Loucy (cell line): ENCODE measurements at regions not wholly inside any gene's neighbourhood (a gene's known extent, or its start where the extent isn't known, plus 50 kb on each side); places are given as distances from the start of the nearest gene placed in this dataset.

Experiments
- EZH2phosphoT487 ChIP-seq: fragments of 200-600 bp; IDR thresholded peaks from 2 replicates; pipeline ENCODE4 v1.6.1; 2018; ENCODE audit warnings: antibody characterized with exemption, mild to moderate bottlenecking, moderate library complexity, borderline replicate concordance
- TF ChIP-seq, protein P1 (sequence below): fragments of 200-600 bp; sonication (generic); conservative IDR thresholded peaks from 2 replicates; pipeline ENCODE4 v1.5.1; 2014; ENCODE audit warnings: mild to moderate bottlenecking, antibody characterized with exemption, low read length

DNA sequence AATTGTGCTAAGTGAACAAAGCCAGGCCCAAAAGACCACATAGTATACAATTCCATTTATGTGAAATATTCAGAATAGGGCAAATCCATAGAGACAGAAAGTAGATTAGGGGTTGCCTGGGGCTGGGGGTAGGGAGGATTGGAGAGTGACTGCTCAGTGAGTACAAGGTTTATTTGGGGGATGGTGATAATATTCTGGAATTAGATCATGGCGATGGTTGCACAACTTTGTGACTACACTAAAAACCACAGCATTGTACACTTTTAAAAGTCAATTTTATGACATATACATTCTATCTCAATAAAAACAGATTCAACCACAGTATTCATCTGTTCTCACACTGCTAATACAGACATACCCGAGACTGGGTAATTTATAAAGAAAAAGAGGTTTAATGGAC, 68.7 kb upstream of the MAP1LC3B2 start:
- TF ChIP-seq, protein P1, sequence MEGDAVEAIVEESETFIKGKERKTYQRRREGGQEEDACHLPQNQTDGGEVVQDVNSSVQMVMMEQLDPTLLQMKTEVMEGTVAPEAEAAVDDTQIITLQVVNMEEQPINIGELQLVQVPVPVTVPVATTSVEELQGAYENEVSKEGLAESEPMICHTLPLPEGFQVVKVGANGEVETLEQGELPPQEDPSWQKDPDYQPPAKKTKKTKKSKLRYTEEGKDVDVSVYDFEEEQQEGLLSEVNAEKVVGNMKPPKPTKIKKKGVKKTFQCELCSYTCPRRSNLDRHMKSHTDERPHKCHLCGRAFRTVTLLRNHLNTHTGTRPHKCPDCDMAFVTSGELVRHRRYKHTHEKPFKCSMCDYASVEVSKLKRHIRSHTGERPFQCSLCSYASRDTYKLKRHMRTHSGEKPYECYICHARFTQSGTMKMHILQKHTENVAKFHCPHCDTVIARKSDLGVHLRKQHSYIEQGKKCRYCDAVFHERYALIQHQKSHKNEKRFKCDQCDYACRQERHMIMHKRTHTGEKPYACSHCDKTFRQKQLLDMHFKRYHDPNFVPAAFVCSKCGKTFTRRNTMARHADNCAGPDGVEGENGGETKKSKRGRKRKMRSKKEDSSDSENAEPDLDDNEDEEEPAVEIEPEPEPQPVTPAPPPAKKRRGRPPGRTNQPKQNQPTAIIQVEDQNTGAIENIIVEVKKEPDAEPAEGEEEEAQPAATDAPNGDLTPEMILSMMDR, result no peak
- TF ChIP-seq EZH2phosphoT487, result no peak
